GM18867 (cell line): ENCODE measurements at regions not wholly inside any gene's neighbourhood (a gene's known extent, or its start where the extent isn't known, plus 50 kb on each side); places are given as distances from the start of the nearest gene placed in this dataset.
"Not testable (repeated sequence)": the region's sequence is repeated elsewhere in the genome, so short reads cannot be mapped to it uniquely, and the experiment has no call there.

ENCODE experiments used
- ATAC-seq: cut with Tn5 transposase; IDR thresholded peaks from one replicate; pipeline ENCODE4 v1.9.1; 2021; ENCODE audit warnings: mild to moderate bottlenecking, moderate library complexity; ENCODE audit not compliant: unreplicated experiment

- ATAC-seq, result no peak
These were observed 384.1 kb upstream of the STEAP1 start for GRCh38 chr7:89770161-89770560.

- no peak for ATAC-seq
These were observed 383.1 kb upstream of the STEAP1 start for GRCh38 chr7:89771003-89771636.

DNA sequence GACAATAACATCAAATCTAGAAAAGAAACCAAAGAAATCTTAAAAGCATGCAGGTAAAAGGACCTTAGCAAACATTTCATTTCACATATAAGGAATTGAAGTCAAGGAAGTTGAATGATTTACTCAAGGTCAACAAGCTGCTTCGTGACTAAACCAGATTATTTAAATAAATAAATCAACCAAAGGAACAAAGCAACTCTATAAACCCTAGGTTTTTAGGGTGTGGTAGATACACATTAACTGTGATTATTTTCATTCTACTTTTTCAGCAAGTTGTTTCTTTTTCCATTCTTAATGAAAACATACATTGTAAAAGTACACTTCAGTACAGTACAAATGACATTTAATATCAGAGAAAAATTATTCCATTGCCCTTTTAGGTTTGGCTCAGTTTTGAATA is 382.0 kb upstream of the STEAP1 start:
- ATAC-seq, result no peak

DNA sequence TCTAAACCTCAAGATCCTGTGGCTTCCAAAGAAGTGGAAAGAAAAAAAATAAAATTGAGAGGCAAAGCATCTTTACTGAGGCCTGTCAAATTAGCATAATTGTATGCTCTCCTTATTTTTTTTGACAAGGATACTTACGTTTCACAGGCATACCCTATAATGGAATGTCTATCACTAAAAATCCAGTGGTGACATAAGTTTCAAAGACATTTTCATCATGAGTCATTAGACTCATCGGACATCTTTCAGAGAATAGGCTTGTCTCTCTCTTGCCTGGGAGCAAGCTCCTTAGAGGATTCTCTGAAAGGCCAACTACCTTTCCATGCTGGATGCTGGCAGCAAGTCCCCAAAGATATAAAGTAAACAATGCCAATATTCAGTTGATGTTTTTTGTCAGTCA is 380.7 kb upstream of the STEAP1 start:
- ATAC-seq, result no peak

GRCh38 chr7:89775459-89775858 is 378.8 kb upstream of the STEAP1 start:
- ATAC-seq, result no peak

DNA sequence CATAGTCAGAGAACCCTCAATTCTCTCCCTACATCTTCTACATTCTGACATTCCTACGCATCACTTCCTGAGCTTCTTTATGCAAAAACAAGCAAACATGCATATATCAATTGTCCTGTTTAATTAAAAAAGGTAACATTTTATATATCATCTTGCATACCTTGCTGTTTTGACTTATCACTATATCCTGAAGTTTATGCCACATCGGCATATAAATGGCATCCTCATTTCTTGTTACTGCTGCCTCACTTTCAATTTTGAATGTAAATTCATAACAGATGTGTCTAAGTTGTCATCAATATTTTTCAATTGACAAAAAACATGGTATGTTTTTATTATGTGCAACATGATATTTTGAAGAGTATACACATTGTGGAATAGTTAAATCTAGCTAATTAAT is 377.3 kb upstream of the STEAP1 start:
- no peak for ATAC-seq

DNA sequence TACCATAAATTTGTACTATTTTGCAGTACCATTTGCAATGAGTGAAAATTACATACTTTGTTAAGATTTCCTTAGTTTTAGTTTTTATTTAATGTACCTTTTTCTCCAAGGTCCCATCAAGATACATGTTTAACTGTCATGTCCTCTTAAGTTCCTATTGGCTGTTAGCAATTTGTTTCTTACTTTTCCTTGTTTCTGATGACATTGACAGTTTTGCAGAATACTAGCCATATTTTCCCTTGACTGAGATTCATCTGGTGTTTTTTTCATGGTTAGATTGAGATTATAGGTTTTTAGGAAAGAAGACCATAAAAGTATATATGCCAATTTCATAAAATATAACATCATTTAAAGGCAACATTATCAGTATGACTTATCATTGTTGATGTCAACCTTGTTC is 376.8 kb upstream of the STEAP1 start:
- ATAC-seq, result no peak

DNA sequence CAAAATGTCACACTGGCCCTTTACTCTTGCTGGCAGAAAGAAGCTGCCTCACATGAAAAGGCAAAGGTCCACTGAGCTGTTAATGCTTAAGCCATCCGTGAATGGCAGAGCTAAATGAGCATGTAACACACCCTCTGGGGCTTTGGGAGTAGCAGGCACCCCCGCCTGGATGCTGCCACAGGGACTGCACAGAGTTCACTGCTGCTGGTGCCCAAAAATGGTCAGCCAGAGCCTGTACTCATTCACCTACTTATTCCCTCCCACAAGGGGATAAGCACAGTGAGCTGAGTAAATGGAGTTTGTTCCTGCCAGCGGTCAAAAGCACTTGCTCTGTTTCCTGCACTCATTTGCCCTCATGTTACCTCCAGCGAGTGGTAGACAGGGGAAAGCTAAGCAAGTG is 374.0 kb upstream of the STEAP1 start:
- ATAC-seq, result no peak

GRCh38 chr7:89796481-89796880 is 357.8 kb upstream of the STEAP1 start:
- no peak for ATAC-seq

GRCh38 chr7:89797965-89798598 is 356.2 kb upstream of the STEAP1 start:
- no peak for ATAC-seq

DNA sequence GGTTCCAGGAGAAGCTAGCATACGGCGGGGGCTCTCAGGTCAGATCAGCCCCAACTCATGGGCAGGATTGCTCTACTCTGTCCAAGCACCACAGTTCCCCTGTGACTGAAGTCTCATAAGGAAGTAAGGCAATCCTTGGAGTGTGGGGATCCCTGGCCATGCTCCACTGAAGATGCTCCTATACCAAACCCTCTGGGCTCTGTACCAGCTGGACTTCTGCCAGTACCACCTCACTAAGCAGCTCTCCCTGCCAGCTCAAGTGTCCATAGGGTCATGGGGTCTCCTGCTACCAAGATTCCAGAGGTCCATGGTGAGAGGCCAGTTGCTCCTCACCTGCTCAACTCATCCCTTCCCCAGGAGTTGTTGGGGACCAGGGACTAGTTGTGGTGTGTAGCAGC is 355.7 kb upstream of the STEAP1 start:
- ATAC-seq, result no peak

DNA sequence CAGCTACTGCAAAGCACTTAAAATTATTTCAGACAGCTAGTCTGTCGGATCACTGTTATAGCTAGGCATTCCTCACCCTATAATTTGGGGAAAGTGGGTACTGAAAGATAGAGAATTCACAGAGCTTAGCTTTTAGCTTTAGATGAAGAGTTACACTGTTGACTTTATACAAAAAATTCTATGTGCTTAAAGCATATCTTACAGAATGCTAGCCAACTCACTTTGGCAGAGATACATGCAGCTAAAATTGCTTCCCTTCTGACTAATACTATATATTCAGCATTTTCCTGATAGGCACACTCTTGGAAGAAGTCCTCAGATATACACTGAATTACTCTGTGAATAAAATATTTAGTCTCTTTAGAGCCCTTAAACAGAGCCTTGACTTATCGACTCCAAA is 353.5 kb upstream of the STEAP1 start:
- no peak for ATAC-seq

DNA sequence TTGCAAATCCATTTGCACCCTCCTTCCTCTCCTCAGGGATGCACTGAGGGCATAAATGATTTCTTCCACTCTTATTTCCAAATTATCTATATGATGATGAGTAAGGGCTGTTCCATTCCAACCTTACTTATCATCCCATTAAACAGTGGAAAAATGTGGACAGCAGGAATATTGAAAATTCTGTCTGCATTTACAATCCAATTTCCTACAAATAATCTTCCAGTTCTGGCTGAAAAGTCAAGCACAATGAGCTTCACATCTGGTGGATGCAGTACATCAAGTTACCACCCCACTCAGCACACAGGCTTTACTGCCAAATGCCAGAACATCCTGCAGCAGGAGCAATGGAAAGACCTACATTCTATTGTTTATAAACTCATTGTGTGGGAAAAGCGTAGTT is 345.0 kb upstream of the STEAP1 start:
- no peak for ATAC-seq

- ATAC-seq, result no peak
These were observed 341.2 kb upstream of the STEAP1 start for GRCh38 chr7:89813081-89813480.

DNA sequence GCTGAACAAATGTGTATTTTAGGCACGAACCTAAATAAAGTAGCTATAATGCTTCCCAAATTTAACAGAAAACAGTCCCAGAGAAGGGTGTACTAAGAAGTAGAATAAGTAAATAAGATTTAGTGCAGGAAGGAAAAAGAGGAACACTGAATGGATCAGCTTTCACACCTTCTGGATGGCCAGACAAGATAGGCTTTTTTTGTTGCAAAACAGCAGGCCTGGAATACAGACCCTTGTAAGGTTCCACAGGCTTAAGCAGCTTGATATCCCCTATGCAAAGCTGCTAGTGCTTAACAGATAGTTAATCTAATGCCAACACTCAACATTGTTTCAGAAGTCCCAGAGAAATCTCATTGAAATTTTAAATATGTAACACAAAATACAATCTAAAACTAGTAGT is 328.1 kb upstream of the STEAP1 start:
- no peak for ATAC-seq

DNA sequence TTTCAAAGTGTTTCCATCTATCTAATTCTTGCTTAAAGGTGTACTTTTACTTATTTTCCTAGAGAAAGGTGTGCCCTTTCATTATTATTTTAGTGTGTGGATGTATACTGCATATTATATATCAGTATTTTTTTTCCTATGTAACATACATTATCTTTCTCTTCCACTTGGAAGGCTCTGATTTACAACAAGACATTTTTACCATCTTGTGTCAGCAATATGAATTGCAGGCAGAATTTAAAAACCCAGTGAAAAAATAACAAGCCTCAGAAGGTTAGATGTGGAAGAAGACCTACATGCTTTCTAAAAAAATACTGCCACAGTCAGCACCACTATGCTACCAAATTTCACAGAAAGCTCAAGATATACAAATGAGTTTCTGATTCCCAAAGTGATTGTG is 327.7 kb upstream of the STEAP1 start:
- no peak for ATAC-seq

- ATAC-seq, result no peak
These were observed 316.8 kb upstream of the STEAP1 start for GRCh38 chr7:89837515-89837914.

- peak; percentile 85 for ATAC-seq
These were observed 314.9 kb upstream of the STEAP1 start for GRCh38 chr7:89839329-89839728.

- ATAC-seq, result no peak
These were observed 308.3 kb upstream of the STEAP1 start for GRCh38 chr7:89845952-89846351.

DNA sequence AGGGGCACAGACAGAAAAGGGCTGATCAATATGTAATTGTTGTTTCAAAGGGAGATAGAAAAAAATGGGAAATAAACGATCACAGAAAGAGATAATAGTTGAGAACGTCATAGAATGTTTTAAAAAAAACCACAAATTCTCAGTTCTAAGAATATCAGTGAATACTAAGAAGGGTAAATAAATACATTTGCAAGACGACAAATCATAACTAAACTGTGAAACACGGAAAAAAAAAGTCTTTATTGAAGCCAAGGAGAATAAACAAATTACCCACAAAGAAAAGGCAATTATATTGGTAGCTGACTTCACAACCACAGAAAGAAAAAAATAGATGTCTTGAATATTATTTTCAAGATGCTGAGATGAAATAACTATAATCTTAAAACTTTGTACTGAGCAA is 305.2 kb upstream of the STEAP1 start:
- peak; percentile 47 for ATAC-seq

GRCh38 chr7:89857053-89857452 is 297.2 kb upstream of the STEAP1 start:
- not testable (repeated sequence) for ATAC-seq

- ATAC-seq, result no peak
These were observed 296.5 kb upstream of the STEAP1 start for GRCh38 chr7:89857767-89858166.

DNA sequence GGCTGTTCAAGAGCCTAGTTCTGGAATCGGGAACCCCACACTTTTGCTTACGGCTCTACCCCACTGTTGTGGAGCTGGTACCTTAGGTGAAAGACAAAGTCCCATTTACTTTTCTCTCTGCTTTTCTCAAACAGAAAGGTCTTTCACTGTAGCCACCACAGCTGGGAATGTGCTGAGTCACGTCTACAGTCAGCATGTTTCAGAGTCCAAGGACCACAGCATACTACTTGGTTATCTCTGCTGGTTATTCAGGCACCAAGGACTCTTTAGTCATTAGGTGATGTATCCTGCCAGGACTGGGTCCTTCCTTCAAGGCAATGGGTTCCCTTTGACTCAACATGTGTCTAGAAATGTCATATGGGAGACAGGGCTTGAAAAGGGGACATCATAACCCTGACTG is 266.8 kb upstream of the STEAP1 start:
- no peak for ATAC-seq
